H9 (cell line): ENCODE measurements at regions not wholly inside any gene's neighbourhood (a gene's known extent, or its start where the extent isn't known, plus 50 kb on each side); places are given as distances from the start of the nearest gene placed in this dataset.
A peak's percentile ranks its signal among the peaks of the same experiment; 100 is the strongest.

Experiments
- DNase-seq: peaks from one replicate; pipeline ENCODE4 v3.0.0-alpha.2; 2017
- H2AFZ ChIP-seq: one replicate; pipeline ENCODE4 v1.6.1; 2013; ENCODE audit warnings: mild to moderate bottlenecking, low read length, control low read depth, moderate library complexity
- H2AK5ac ChIP-seq: 2 replicates; pipeline ENCODE4 v1.6.1; 2013; ENCODE audit warnings: low read length, control low read depth, mixed read lengths; ENCODE audit not compliant: insufficient read length
- H2BK120ac ChIP-seq: one replicate; pipeline ENCODE4 v1.6.1; 2013; ENCODE audit warnings: low read depth, mild to moderate bottlenecking, low read length, control low read depth, inconsistent platforms; ENCODE audit not compliant: poor library complexity, severe bottlenecking
- H2BK12ac ChIP-seq: 2 replicates; pipeline ENCODE4 v1.6.1; 2013; ENCODE audit warnings: low read length, control low read depth, mixed read lengths, low read depth; ENCODE audit not compliant: insufficient read length
- H2BK15ac ChIP-seq: 2 replicates; pipeline ENCODE4 v1.6.1; 2013; ENCODE audit warnings: low read depth, low read length, control low read depth
- H2BK20ac ChIP-seq: one replicate; pipeline ENCODE4 v1.6.1; 2013; ENCODE audit warnings: low read depth, mild to moderate bottlenecking, low read length, control low read depth, inconsistent platforms; ENCODE audit not compliant: poor library complexity, severe bottlenecking
- H2BK5ac ChIP-seq: 2 replicates; pipeline ENCODE4 v1.6.1; 2013; ENCODE audit warnings: low read length, control low read depth, mixed read lengths; ENCODE audit not compliant: insufficient read length
- H3K14ac ChIP-seq: 2 replicates; pipeline ENCODE4 v1.6.1; 2013; ENCODE audit warnings: low read length, control low read depth; ENCODE audit not compliant: insufficient read depth
- H3K18ac ChIP-seq: 2 replicates; pipeline ENCODE4 v1.6.1; 2013; ENCODE audit warnings: low read depth, mild to moderate bottlenecking, mixed read lengths, low read length, control low read depth; ENCODE audit not compliant: insufficient read length
- H3K23ac ChIP-seq: 2 replicates; pipeline ENCODE4 v1.6.1; 2013; ENCODE audit warnings: low read length, control low read depth, mixed read lengths, low read depth; ENCODE audit not compliant: insufficient read length
- H3K23me2 ChIP-seq: 2 replicates; pipeline ENCODE4 v1.6.1; 2013; ENCODE audit warnings: low read depth, mild to moderate bottlenecking, mixed read lengths, low read length, control low read depth; ENCODE audit not compliant: insufficient read length, poor library complexity, severe bottlenecking
- H3K27ac ChIP-seq: 2 replicates; pipeline ENCODE4 v1.5.1; 2013; ENCODE audit warnings: low read length, control low read depth, mixed read lengths, low read depth; ENCODE audit not compliant: insufficient read length
- H3K27me3 ChIP-seq: 2 replicates; pipeline ENCODE4 v1.6.1; 2013; ENCODE audit warnings: low read length, control low read depth, inconsistent platforms; ENCODE audit not compliant: insufficient read depth
- H3K4ac ChIP-seq: 2 replicates; pipeline ENCODE4 v1.6.1; 2013; ENCODE audit warnings: low read depth, mild to moderate bottlenecking, control low read depth, inconsistent platforms, low read length, moderate library complexity
- H3K4me1 ChIP-seq: 2 replicates; pipeline ENCODE4 v1.6.1; 2013; ENCODE audit warnings: low read length, control low read depth, inconsistent platforms; ENCODE audit not compliant: insufficient read depth
- H3K4me2 ChIP-seq: 2 replicates; pipeline ENCODE4 v1.6.1; 2013; ENCODE audit warnings: low read length, control low read depth, mixed read lengths; ENCODE audit not compliant: insufficient read length, insufficient read depth
- H3K56ac ChIP-seq: 2 replicates; pipeline ENCODE4 v1.6.1; 2013; ENCODE audit warnings: low read depth, mild to moderate bottlenecking, mixed read lengths, low read length, control low read depth; ENCODE audit not compliant: insufficient read length
- H3K79me1 ChIP-seq: 2 replicates; pipeline ENCODE4 v1.6.1; 2013; ENCODE audit warnings: low read depth, mild to moderate bottlenecking, moderate library complexity, low read length, control low read depth, inconsistent platforms; ENCODE audit not compliant: insufficient read depth, poor library complexity, severe bottlenecking
- H3K79me2 ChIP-seq: 2 replicates; pipeline ENCODE4 v1.6.1; 2013; ENCODE audit warnings: low read length, control low read depth, inconsistent platforms; ENCODE audit not compliant: insufficient read depth
- H3K9ac ChIP-seq: 2 replicates; pipeline ENCODE4 v1.6.1; 2013; ENCODE audit warnings: low read length, control low read depth, mixed read lengths; ENCODE audit not compliant: insufficient read length; ENCODE audit errors: extremely low read depth
- H3K9me3 ChIP-seq: one replicate; pipeline ENCODE4 v1.6.1; 2013; ENCODE audit warnings: low read depth, low read length, inconsistent platforms; ENCODE audit not compliant: control insufficient read depth
- H3T11ph ChIP-seq: one replicate; pipeline ENCODE4 v1.6.1; 2013; ENCODE audit warnings: mild to moderate bottlenecking, low read length, control low read depth, inconsistent platforms
- H4K20me1 ChIP-seq: one replicate; pipeline ENCODE4 v1.6.1; 2013; ENCODE audit not compliant: control insufficient read depth, insufficient read length, insufficient read depth
- H4K5ac ChIP-seq: 2 replicates; pipeline ENCODE4 v1.6.1; 2013; ENCODE audit warnings: low read depth, mild to moderate bottlenecking, mixed read lengths, low read length, control low read depth; ENCODE audit not compliant: insufficient read length
- H4K8ac ChIP-seq: replicated peaks from 2 replicates; pipeline ENCODE4 v1.6.1; 2013; ENCODE audit warnings: low read length, control low read depth, mixed read lengths, low read depth; ENCODE audit not compliant: insufficient read length
- H4K91ac ChIP-seq: 2 replicates; pipeline ENCODE4 v1.6.1; 2013; ENCODE audit warnings: low read depth, mild to moderate bottlenecking, moderate library complexity, mixed read lengths, low read length, control low read depth; ENCODE audit not compliant: insufficient read length
- H3K27ac Mint-ChIP-seq, 3 experiments: 2 replicates in 2 of 3; 3 replicates in 1 of 3; pipeline ENCODE4 v1.8.0; 2020 to 2021; ENCODE audit warnings: mixed read lengths in 3 of 3, mild to moderate bottlenecking in 1 of 3, moderate library complexity in 1 of 3
- H3K27me3 Mint-ChIP-seq: 2 replicates; pipeline ENCODE4 v1.8.0; 2021; ENCODE audit warnings: low read depth, mild to moderate bottlenecking, moderate library complexity, mixed read lengths
- H3K36me3 Mint-ChIP-seq, 3 experiments: 2 replicates in 2 of 3; 3 replicates in 1 of 3; pipeline ENCODE4 v1.8.0; 2020 to 2021; ENCODE audit warnings: low read depth in 3 of 3, mixed read lengths in 3 of 3; ENCODE audit not compliant: insufficient read depth in 1 of 3
- H3K4me1 Mint-ChIP-seq, 2 experiments: 2 replicates each; pipeline ENCODE4 v1.8.0; 2020; ENCODE audit warnings: mixed read lengths in 2 of 2
- H3K4me3 Mint-ChIP-seq, 2 experiments: 2 replicates in 1 of 2; 3 replicates in 1 of 2; pipeline ENCODE4 v1.8.0; 2020 to 2021; ENCODE audit warnings: mild to moderate bottlenecking in 2 of 2, mixed read lengths in 2 of 2, moderate library complexity in 1 of 2
- H3K9me3 Mint-ChIP-seq, 2 experiments: 2 replicates in 1 of 2; 3 replicates in 1 of 2; pipeline ENCODE4 v1.8.0; 2020; ENCODE audit warnings: mild to moderate bottlenecking in 2 of 2, mixed read lengths in 2 of 2, moderate library complexity in 1 of 2
- CTCF ChIP-seq: fragments of 200-600 bp; sonication (generic); conservative IDR thresholded peaks from 3 replicates; pipeline ENCODE4 v1.8.0; 2021; ENCODE audit warnings: antibody characterized with exemption, mild to moderate bottlenecking
- WGBS: extraction: QIAGEN DNeasy Blood & Tissue Kit; methylation state at CpG from one replicate; pipeline ENCODE4 v1.1.7; 2013; ENCODE audit warnings: missing lambda C conversion rate, low lambda C conversion rate, mixed read lengths; ENCODE audit not compliant: insufficient read length; ENCODE audit errors: extremely low coverage; 5-methylcytosine and 5-hydroxymethylcytosine counted together

GRCh38 chr6:66489269-66489987, 782.4 kb upstream of the EYS start:
- no peak overlapping the region for H3K27ac Mint-ChIP-seq
- DNase-seq, result no peak
- no peak overlapping the region for H3K4ac ChIP-seq
- no peaks in the 10 kb centered on the region for H3K23me2 ChIP-seq
- H2BK20ac ChIP-seq, result no peak overlapping the region
- H4K8ac ChIP-seq, result no peak overlapping the region
- H3K79me1 ChIP-seq, result no peaks in the 10 kb centered on the region
- H3K4me1 Mint-ChIP-seq, result no peaks in the 10 kb centered on the region
- no peak overlapping the region for H3T11ph ChIP-seq
- H2AK5ac ChIP-seq, result no peak overlapping the region
- H2AFZ ChIP-seq, result no peak overlapping the region
- no peaks in the 10 kb centered on the region for H3K27me3 Mint-ChIP-seq
- H3K56ac ChIP-seq, result no peak overlapping the region
- H2BK5ac ChIP-seq, result no peak overlapping the region
- TF ChIP-seq CTCF, result 0 out of 3 replicates have a peak, but pooled peaks have one; percentile 7
- no peaks in the 10 kb centered on the region for H3K27me3 ChIP-seq
- no peak overlapping the region for H3K4me3 Mint-ChIP-seq
- H3K36me3 Mint-ChIP-seq, result no peaks in the 10 kb centered on the region; a peak in 3 of 7 replicates
- no peak overlapping the region for H2BK15ac ChIP-seq
- no peak overlapping the region for H3K4me2 ChIP-seq
- no peaks in the 10 kb centered on the region for H3K4me1 ChIP-seq
- no peak overlapping the region for H2BK12ac ChIP-seq
- peaks cover 0 to 4% of the 10 kb centered on the region in 2 experiments; a peak in 2 of 5 replicates for H3K9me3 Mint-ChIP-seq
- no peak overlapping the region for H3K18ac ChIP-seq
- H3K27ac ChIP-seq, result no peak overlapping the region
- no peaks in the 10 kb centered on the region for H3K79me2 ChIP-seq
- no peak overlapping the region for H3K14ac ChIP-seq
- H4K20me1 ChIP-seq, result no peaks in the 10 kb centered on the region
- no peak overlapping the region for H2BK120ac ChIP-seq
- no peak overlapping the region for H4K91ac ChIP-seq
- H4K5ac ChIP-seq, result no peak overlapping the region
- H3K9ac ChIP-seq, result no peak overlapping the region
- H3K23ac ChIP-seq, result no peak overlapping the region
- H3K9me3 ChIP-seq, result no peaks in the 10 kb centered on the region
- no CpG with 5 or more reads among the region's 9 CpGs for WGBS
